ENCODE measurements at regions not wholly inside any gene's neighbourhood (a gene's known extent, or its start where the extent isn't known, plus 50 kb on each side); places are given as distances from the start of the nearest gene placed in this dataset.

- TF ChIP-seq CTCF (IDR thresholded peaks at IDR 0.05) (no peak), POLR2A (IDR thresholded peaks at IDR 0.05) (no peak)
Measured at GRCh38 chr18:32566960-32567359, 96.3 kb upstream of the GAREM1 start.

Data from esophagus squamous epithelium (tissue), 4 donors.